T-cell (primary cell): ENCODE measurements at regions not wholly inside any gene's neighbourhood (a gene's known extent, or its start where the extent isn't known, plus 50 kb on each side); places are given as distances from the start of the nearest gene placed in this dataset.

ENCODE experiments used
- ATAC-seq, 4 experiments: fragments of 200-7000 bp in 3 of 4; fragments of 150-1000 bp in 1 of 4; cut with Tn5 transposase; replicated peaks in 1 of 4; 1 replicate in 3 of 4; 2 replicates in 1 of 4; pipeline ENCODE4 v1.10.0; 2021; ENCODE audit warnings: moderate library complexity in 3 of 4, mild to moderate bottlenecking in 2 of 4, moderate number of reproducible peaks in 1 of 4
- CTCF ChIA-PET, 2 donors: fragments of 300-600 bp; sonication (Branson Sonifier 250); formaldehyde crosslinking; loops; one replicate each; lab custom pipeline; 2022; ENCODE audit warnings: antibody characterized with exemption in 2 of 2; lab: Charles Lee
- POLR2A ChIA-PET, 2 donors: fragments of 300-600 bp; sonication (Branson Sonifier 250); formaldehyde crosslinking; loops; one replicate each; lab custom pipeline; 2022; ENCODE audit warnings: antibody characterized with exemption in 2 of 2; lab: Charles Lee
- DNase-seq, 35 experiments: peaks; one replicate each; pipeline versions ENCODE4 v3.0.0 to v3.0.0-alpha.2; 2013 to 2023
- H3K27ac ChIP-seq: one replicate; pipeline ENCODE4 v1.5.1; 2013; ENCODE audit warnings: low read length
- H3K27me3 ChIP-seq, 2 experiments: replicated peaks in 1 of 2; 1 replicate in 1 of 2; 2 replicates in 1 of 2; pipeline versions ENCODE4 v1.6.1 to v1.7.0; 2013; ENCODE audit warnings: low read length in 1 of 2, mixed read lengths in 1 of 2; ENCODE audit not compliant: control insufficient read depth in 2 of 2, insufficient read depth in 2 of 2; ENCODE audit errors: extremely low read depth in 1 of 2
- H3K36me3 ChIP-seq, 2 donors: 1 replicate in 1 of 2; 2 replicates in 1 of 2; pipeline versions ENCODE4 v1.6.1 to v1.7.0; 2013; ENCODE audit warnings: low read length in 1 of 2; ENCODE audit not compliant: control insufficient read depth in 2 of 2, insufficient read depth in 1 of 2; ENCODE audit errors: extremely low read depth in 1 of 2
- H3K4me1 ChIP-seq, 2 experiments: 1 replicate in 1 of 2; 2 replicates in 1 of 2; pipeline versions ENCODE4 v1.6.1 to v1.7.0; 2013; ENCODE audit warnings: low read length in 2 of 2, mixed read lengths in 1 of 2; ENCODE audit not compliant: insufficient read depth in 2 of 2, control insufficient read depth in 1 of 2; ENCODE audit errors: extremely low read depth in 1 of 2
- H3K4me3 ChIP-seq, 2 donors: 1 replicate in 1 of 2; 2 replicates in 1 of 2; pipeline versions ENCODE4 v1.5.1 to v1.7.0; 2013; ENCODE audit warnings: mild to moderate bottlenecking in 2 of 2, low read length in 1 of 2, moderate library complexity in 1 of 2; ENCODE audit not compliant: control insufficient read depth in 1 of 2; ENCODE audit errors: extremely low read depth in 1 of 2
- H3K9me3 ChIP-seq: 2 replicates; pipeline ENCODE4 v1.7.0; 2013
- H3K27ac Mint-ChIP-seq, 2 donors: one replicate each; pipeline ENCODE4 v1.8.0; 2020 to 2021; ENCODE audit warnings: mild to moderate bottlenecking in 2 of 2, mixed read lengths in 2 of 2
- H3K27me3 Mint-ChIP-seq, 2 donors: one replicate each; pipeline ENCODE4 v1.8.0; 2021 to 2022; ENCODE audit warnings: mixed read lengths in 2 of 2
- H3K36me3 Mint-ChIP-seq: one replicate; pipeline ENCODE4 v1.8.0; 2021; ENCODE audit warnings: mixed read lengths
- H3K4me1 Mint-ChIP-seq, 3 donors: one replicate each; pipeline ENCODE4 v1.8.0; 2020 to 2022; ENCODE audit warnings: mixed read lengths in 3 of 3, mild to moderate bottlenecking in 1 of 3
- H3K4me3 Mint-ChIP-seq, 3 donors: one replicate each; pipeline ENCODE4 v1.8.0; 2020 to 2022; ENCODE audit warnings: mild to moderate bottlenecking in 3 of 3, mixed read lengths in 3 of 3, moderate library complexity in 3 of 3
- H3K9me3 Mint-ChIP-seq, 3 donors: one replicate each; pipeline ENCODE4 v1.8.0; 2020 to 2022; ENCODE audit warnings: mixed read lengths in 3 of 3
- WGBS: methylation state at CpG from one replicate; pipeline ENCODE4 v1.1.5; 2013; ENCODE audit warnings: missing lambda C conversion rate; ENCODE audit not compliant: insufficient coverage; 5-methylcytosine and 5-hydroxymethylcytosine counted together

- Mint-ChIP-seq H3K27me3 (peaks cover 0 to 3% of the 10 kb centered on the region in 2 donors), H3K4me3 (no peak overlapping the region), H3K9me3 (no peaks in the 10 kb centered on the region), H3K4me1 (no peaks in the 10 kb centered on the region), H3K36me3 (no peaks in the 10 kb centered on the region), H3K27ac (no peak overlapping the region)
- CTCF ChIA-PET, result no interaction called here
- ATAC-seq, result no peak
- no peak for DNase-seq
- H3K27me3 ChIP-seq, result peaks cover 0 to 3% of the 10 kb centered on the region in 2 experiments
- WGBS, result no CpG with 5 or more reads among the region's 4 CpGs
- no peak overlapping the region for H3K27ac ChIP-seq
- H3K4me1 ChIP-seq, result no peaks in the 10 kb centered on the region
- H3K9me3 ChIP-seq, result no peaks in the 10 kb centered on the region
- POLR2A ChIA-PET, result no interaction called here
- H3K36me3 ChIP-seq, result no peaks in the 10 kb centered on the region
- H3K4me3 ChIP-seq, result no peak overlapping the region
These were observed 275.9 kb upstream of the TPM1 start for GRCh38 chr15:62766599-62766998.

- H3K4me1 ChIP-seq, result no peaks in the 10 kb centered on the region
- no peaks in the 10 kb centered on the region for H3K36me3 ChIP-seq
- no peaks in the 10 kb centered on the region for H3K27me3 ChIP-seq
- ChIA-PET POLR2A (no interaction called here), CTCF (no interaction called here)
- H3K9me3 ChIP-seq, result no peaks in the 10 kb centered on the region
- ATAC-seq (no peak), DNase-seq (no peak)
- H3K36me3 Mint-ChIP-seq, result no peaks in the 10 kb centered on the region
- H3K27ac Mint-ChIP-seq, result no peak overlapping the region
- 100% methylated on average over 1 of the region's 3 CpGs for WGBS
- H3K4me3 Mint-ChIP-seq, result no peak overlapping the region
- H3K27ac ChIP-seq, result no peak overlapping the region
- no peak overlapping the region for H3K4me3 ChIP-seq
- H3K9me3 Mint-ChIP-seq, result no peaks in the 10 kb centered on the region
- peaks cover 0 to 3% of the 10 kb centered on the region in 2 donors for H3K27me3 Mint-ChIP-seq
- H3K4me1 Mint-ChIP-seq, result no peaks in the 10 kb centered on the region
These were observed 272.9 kb upstream of the TPM1 start for GRCh38 chr15:62769604-62770003.

GRCh38 chr15:62770111-62770660 lies 272.4 kb upstream of the TPM1 start:
- Histone ChIP-seq H3K4me1 (no peaks in the 10 kb centered on the region), H3K4me3 (no peak overlapping the region), H3K27ac (no peak overlapping the region), H3K27me3 (no peaks in the 10 kb centered on the region), H3K9me3 (no peaks in the 10 kb centered on the region), H3K36me3 (no peaks in the 10 kb centered on the region)
- Mint-ChIP-seq H3K9me3 (no peaks in the 10 kb centered on the region), H3K27ac (no peak overlapping the region), H3K4me1 (no peaks in the 10 kb centered on the region), H3K36me3 (no peaks in the 10 kb centered on the region), H3K27me3 (peaks cover 0 to 2% of the 10 kb centered on the region in 2 donors), H3K4me3 (no peak overlapping the region)
- DNase-seq (no peak), ATAC-seq (no peak)
- ChIA-PET CTCF (no interaction called here), POLR2A (no interaction called here)
- 91% methylated on average over 11 of the region's 11 CpGs for WGBS

GRCh38 chr15:62770752-62771151 lies 271.8 kb upstream of the TPM1 start:
- CTCF ChIA-PET, result no interaction called here
- no peak overlapping the region for H3K27ac Mint-ChIP-seq

GRCh38 chr15:62771234-62771633 lies 271.3 kb upstream of the TPM1 start:
- ChIA-PET CTCF (no interaction called here), POLR2A (no interaction called here)
- Mint-ChIP-seq H3K4me1 (no peaks in the 10 kb centered on the region), H3K27me3 (no peaks in the 10 kb centered on the region), H3K27ac (no peak overlapping the region), H3K36me3 (no peaks in the 10 kb centered on the region), H3K9me3 (no peaks in the 10 kb centered on the region), H3K4me3 (no peak overlapping the region)
- H3K4me1 ChIP-seq, result no peaks in the 10 kb centered on the region
- ATAC-seq (no peak), DNase-seq (no peak)
- H3K4me3 ChIP-seq, result no peak overlapping the region
- no peak overlapping the region for H3K27ac ChIP-seq
- no peaks in the 10 kb centered on the region for H3K27me3 ChIP-seq
- H3K9me3 ChIP-seq, result no peaks in the 10 kb centered on the region
- 70% methylated on average over 2 of the region's 2 CpGs for WGBS
- H3K36me3 ChIP-seq, result no peaks in the 10 kb centered on the region

More at GRCh38 chr15:62770752-62771151, 271.8 kb upstream of the TPM1 start:
- Mint-ChIP-seq H3K27me3 (no peaks in the 10 kb centered on the region), H3K4me1 (no peaks in the 10 kb centered on the region), H3K4me3 (no peak overlapping the region), H3K9me3 (no peaks in the 10 kb centered on the region), H3K36me3 (no peaks in the 10 kb centered on the region)
- Histone ChIP-seq H3K27ac (no peak overlapping the region), H3K9me3 (no peaks in the 10 kb centered on the region), H3K4me3 (no peak overlapping the region), H3K27me3 (no peaks in the 10 kb centered on the region), H3K36me3 (no peaks in the 10 kb centered on the region), H3K4me1 (no peaks in the 10 kb centered on the region)
- POLR2A ChIA-PET, result no interaction called here
- 86% methylated on average over 7 of the region's 7 CpGs for WGBS
- DNase-seq (no peak), ATAC-seq (no peak)

GRCh38 chr15:62773369-62774165 lies 269.0 kb upstream of the TPM1 start:
- DNase-seq, result no peak
- Mint-ChIP-seq H3K4me3 (no peak overlapping the region), H3K9me3 (no peaks in the 10 kb centered on the region), H3K4me1 (no peaks in the 10 kb centered on the region), H3K27ac (no peak overlapping the region), H3K36me3 (no peaks in the 10 kb centered on the region), H3K27me3 (no peaks in the 10 kb centered on the region)
- ATAC-seq, result no peak
- H3K27me3 ChIP-seq, result no peaks in the 10 kb centered on the region
- POLR2A ChIA-PET, result no interaction called here
- H3K27ac ChIP-seq, result no peak overlapping the region
- no peak overlapping the region for H3K4me3 ChIP-seq
- no peaks in the 10 kb centered on the region for H3K9me3 ChIP-seq
- 90% methylated on average over 8 of the region's 12 CpGs for WGBS
- no peaks in the 10 kb centered on the region for H3K4me1 ChIP-seq
- H3K36me3 ChIP-seq, result no peaks in the 10 kb centered on the region
- CTCF ChIA-PET, result interaction anchor here in 1 of 2 donors (0.5 kb wide), 1 partner anchor 9 kb away, joined by 3 read pairs; no protein-coding TSS in a partner anchor
